A673 (cell line): ENCODE measurements at regions not wholly inside any gene's neighbourhood (a gene's known extent, or its start where the extent isn't known, plus 50 kb on each side); places are given as distances from the start of the nearest gene placed in this dataset.

ENCODE experiments used
- CTCF ChIP-seq: fragments of 300-800, 200-600 bp; sonication (generic); conservative IDR thresholded peaks from 2 replicates; pipeline ENCODE4 v1.5.1; 2017; ENCODE audit warnings: low read depth, mild to moderate bottlenecking, antibody characterized with exemption, low read length, moderate library complexity, mixed read lengths
- EZH2 ChIP-seq: fragments of 200-600 bp; sonication (generic); IDR thresholded peaks from 2 replicates; pipeline ENCODE4 v1.6.1; 2017; ENCODE audit warnings: borderline replicate concordance, low read depth, mild to moderate bottlenecking, mixed read lengths, antibody characterized with exemption, low read length; ENCODE audit not compliant: poor library complexity, severe bottlenecking

- no peak for TF ChIP-seq CTCF
- TF ChIP-seq EZH2, result no peak
Measured at GRCh38 chrX:9151772-9152307, 117.9 kb upstream of the FAM9B start.
